IPS-18a (cell line): ENCODE measurements at regions not wholly inside any gene's neighbourhood (a gene's known extent, or its start where the extent isn't known, plus 50 kb on each side); places are given as distances from the start of the nearest gene placed in this dataset.

Experiments used
- H3K27ac ChIP-seq: one replicate; pipeline ENCODE4 v1.5.1; 2013; ENCODE audit warnings: low read length
- H3K27me3 ChIP-seq: one replicate; pipeline ENCODE4 v1.6.1; 2013; ENCODE audit warnings: mild to moderate bottlenecking, low read length; ENCODE audit not compliant: control insufficient read depth, insufficient read depth
- H3K36me3 ChIP-seq: one replicate; pipeline ENCODE4 v1.6.1; 2013; ENCODE audit warnings: low read depth, low read length; ENCODE audit not compliant: control insufficient read depth
- H3K4me1 ChIP-seq: one replicate; pipeline ENCODE4 v1.6.1; 2013; ENCODE audit warnings: low read depth, low read length; ENCODE audit not compliant: control insufficient read depth
- H3K4me3 ChIP-seq: one replicate; pipeline ENCODE4 v1.5.1; 2013; ENCODE audit warnings: low read length
- H3K9ac ChIP-seq: one replicate; pipeline ENCODE4 v1.6.1; 2013; ENCODE audit warnings: mild to moderate bottlenecking, low read length, moderate library complexity
- H3K9me3 ChIP-seq: one replicate; pipeline ENCODE4 v1.6.1; 2013; ENCODE audit warnings: low read depth, low read length; ENCODE audit not compliant: control insufficient read depth

DNA sequence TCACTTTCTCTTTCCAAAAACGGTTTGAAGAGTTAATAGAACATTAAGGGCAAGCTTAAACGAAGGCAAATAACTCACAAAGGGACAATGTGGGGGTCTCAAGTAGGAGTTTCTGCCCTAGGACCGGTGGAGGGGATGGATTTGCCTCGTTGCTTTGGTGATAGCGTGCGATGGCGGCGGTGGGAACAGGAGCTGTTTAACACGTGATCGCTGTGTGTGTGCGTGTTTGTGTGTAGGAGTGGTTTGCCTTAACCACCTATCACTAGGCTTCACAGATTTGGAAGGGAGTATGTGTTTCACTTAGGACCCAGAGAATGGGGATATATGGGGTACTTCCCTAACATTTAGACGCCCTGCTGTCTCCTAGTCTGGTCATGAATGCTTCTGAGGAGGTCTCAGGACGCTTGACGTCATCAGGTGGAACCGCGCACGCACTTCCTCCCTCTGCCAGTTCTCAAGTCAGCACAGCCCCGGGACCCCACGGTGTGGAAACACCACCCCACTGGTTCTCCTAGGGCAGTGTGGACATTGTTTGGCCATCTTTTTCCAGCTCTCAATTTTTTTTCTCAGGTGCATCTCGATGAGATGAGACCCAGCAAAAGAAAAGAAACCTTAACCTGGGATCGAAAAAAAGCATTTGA, 231.2 kb downstream of the ATP23 start:
- H3K9ac ChIP-seq, result no peak overlapping the region
- H3K27ac ChIP-seq, result no peak overlapping the region
- H3K36me3 ChIP-seq, result no peaks in the 10 kb centered on the region
- no peak overlapping the region for H3K4me3 ChIP-seq
- peaks cover 6% of the 10 kb centered on the region for H3K4me1 ChIP-seq
- no peaks in the 10 kb centered on the region for H3K27me3 ChIP-seq
- no peaks in the 10 kb centered on the region for H3K9me3 ChIP-seq

DNA sequence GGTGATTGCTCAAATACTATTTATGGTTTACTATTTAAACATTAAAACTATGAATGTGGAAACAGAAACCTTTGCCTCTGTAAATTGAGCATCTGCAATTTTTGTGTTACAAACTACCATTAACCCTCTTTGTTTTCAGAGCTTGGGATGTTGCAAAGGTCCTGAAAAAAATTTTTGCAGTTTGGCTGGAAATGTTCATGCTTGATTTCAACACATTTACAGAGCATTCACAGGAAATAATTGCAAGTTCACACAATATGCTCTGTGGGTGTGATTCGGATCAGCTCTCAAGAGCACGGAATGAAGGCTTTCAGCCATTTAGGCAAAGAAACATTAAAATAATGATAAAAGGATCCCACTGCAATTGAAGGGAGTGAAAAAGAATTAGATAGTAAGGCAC, 232.9 kb downstream of the ATP23 start:
- H3K36me3 ChIP-seq, result no peaks in the 10 kb centered on the region
- no peaks in the 10 kb centered on the region for H3K9me3 ChIP-seq
- no peak overlapping the region for H3K27ac ChIP-seq
- H3K9ac ChIP-seq, result no peak overlapping the region
- peaks cover 4% of the 10 kb centered on the region for H3K4me1 ChIP-seq
- no peak overlapping the region for H3K4me3 ChIP-seq
- H3K27me3 ChIP-seq, result no peaks in the 10 kb centered on the region

DNA sequence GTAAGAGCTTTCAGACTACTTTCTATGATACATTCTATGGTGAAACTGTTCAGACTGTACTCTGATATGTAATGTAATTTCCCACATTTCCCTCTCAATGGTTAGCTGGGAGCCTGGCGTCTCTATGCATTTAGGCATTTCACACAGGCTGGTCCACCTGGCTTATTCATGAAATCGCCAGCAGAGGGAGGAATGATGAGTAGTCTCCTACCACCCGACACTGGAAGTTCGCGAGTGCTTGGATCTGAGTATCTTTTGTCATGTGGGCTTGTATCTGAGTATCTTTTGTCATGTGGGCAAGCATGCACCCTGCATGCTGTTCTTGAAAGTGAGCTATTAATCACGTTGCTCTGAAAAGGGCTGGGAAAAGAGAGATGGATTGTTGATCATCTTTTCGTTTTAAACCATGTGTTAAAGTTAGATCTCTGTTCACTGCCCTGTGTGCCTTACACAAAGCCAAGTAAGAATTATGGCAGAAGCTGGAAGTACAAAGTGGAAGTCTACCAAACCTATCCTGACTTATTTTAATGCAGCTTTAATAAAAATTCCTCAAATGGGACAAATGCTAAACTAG, 235.0 kb downstream of the ATP23 start:
- Histone ChIP-seq H3K36me3 (no peaks in the 10 kb centered on the region), H3K4me3 (no peak overlapping the region), H3K9ac (no peak overlapping the region), H3K9me3 (no peaks in the 10 kb centered on the region), H3K27ac (no peak overlapping the region), H3K4me1 (no peaks in the 10 kb centered on the region), H3K27me3 (no peaks in the 10 kb centered on the region)

DNA sequence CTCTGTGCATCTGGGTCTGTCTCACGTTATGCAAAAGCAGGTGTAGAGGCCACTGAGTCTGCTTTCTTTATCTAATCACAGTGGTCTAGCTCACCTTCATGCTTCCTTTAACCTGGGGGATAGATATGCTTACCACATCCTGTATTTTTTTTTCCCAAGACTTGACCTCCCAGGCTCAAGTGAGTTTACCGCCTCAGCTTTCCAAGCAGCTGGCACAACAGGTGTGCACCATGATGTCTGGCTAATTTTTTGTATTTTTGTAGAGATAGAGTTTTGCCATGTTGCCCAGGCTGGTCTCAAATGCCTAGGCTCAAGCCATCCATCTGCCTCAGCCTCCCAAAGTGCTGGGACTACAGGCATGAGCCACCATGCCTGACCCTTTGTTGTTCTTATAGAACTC, 236.0 kb downstream of the ATP23 start:
- Histone ChIP-seq H3K4me1 (no peaks in the 10 kb centered on the region), H3K9ac (no peak overlapping the region), H3K27ac (no peak overlapping the region), H3K36me3 (no peaks in the 10 kb centered on the region), H3K4me3 (no peak overlapping the region), H3K27me3 (no peaks in the 10 kb centered on the region), H3K9me3 (no peaks in the 10 kb centered on the region)

DNA sequence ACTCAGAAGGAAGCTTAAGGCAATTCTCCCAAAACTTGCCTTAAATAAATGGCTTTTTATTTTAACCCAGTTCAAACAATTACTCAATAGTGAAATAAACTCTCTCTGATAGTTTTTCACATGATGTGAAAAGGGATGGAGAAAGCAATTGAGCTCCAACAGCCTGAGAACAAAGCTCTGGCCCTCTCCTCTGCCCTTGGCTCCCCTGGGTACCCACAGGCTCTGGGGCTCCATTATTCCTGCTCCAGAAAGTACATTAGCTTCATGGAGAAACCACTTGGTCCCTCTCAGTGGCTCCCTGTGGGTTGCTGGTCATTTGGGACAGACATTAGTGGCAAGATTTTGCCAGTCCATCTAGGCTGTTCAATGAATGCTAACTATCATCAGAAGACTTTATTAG, 242.8 kb downstream of the ATP23 start:
- Histone ChIP-seq H3K4me3 (no peak overlapping the region), H3K27me3 (no peaks in the 10 kb centered on the region), H3K27ac (no peak overlapping the region), H3K9ac (no peak overlapping the region), H3K4me1 (no peaks in the 10 kb centered on the region), H3K9me3 (no peaks in the 10 kb centered on the region), H3K36me3 (no peaks in the 10 kb centered on the region)

DNA sequence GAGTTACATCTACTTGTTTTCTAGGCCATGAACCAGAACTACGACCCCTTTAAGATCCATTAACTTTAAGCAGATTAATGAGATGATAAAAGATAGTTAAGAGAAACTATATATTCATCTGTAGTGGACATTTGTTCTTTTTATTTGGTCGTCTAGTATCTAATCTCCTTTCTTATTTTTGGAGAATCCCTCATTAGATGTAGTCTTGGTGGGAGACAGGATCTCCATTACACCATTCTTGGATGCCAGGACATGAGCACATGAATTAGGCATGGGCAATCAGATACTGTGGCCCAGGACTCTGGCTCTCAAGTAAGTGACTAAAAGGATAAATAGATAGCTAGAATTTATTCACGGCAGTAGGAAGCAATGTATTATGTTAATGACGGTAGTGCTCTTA, 245.0 kb downstream of the ATP23 start:
- no peak overlapping the region for H3K4me3 ChIP-seq
- no peaks in the 10 kb centered on the region for H3K36me3 ChIP-seq
- no peaks in the 10 kb centered on the region for H3K9me3 ChIP-seq
- no peaks in the 10 kb centered on the region for H3K27me3 ChIP-seq
- H3K4me1 ChIP-seq, result no peaks in the 10 kb centered on the region
- no peak overlapping the region for H3K9ac ChIP-seq
- no peak overlapping the region for H3K27ac ChIP-seq

DNA sequence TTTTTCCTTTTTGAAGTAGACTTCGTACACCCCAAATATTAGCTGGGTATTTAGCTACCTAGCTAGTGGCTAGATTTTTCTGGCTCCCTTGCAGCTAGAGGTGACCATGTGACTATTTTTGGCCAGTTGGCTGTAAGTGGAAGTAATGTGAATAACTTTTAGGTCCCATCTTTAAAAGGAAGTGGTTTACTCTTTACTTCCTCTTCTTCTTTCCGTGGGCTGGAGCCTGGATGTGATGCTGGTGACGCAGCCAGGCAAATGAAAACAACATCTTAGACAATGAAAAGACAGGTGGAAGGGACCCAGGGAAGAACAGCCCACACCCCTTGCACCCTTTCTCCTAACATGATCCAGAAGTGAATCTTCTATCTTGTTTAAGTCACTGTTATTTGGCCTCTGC, 245.5 kb downstream of the ATP23 start:
- H3K36me3 ChIP-seq, result no peaks in the 10 kb centered on the region

DNA sequence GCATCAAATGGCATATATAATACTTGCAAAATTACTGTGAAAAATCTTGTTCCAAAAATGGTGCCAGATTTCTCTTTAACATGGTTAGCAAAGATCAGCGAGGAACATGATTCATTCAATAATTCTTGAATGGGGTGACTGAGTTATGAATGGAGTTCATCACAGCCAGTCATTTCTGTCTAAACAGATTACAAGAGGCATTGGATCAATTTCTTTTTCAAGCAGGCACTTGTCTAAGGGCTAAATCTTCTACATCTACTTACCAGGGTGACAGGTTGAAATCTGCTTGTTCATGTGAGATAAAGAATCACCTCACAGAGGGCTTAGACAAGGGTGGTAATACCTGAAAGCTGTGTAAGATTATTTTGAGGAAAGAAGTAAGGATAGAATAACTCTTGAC, 247.7 kb downstream of the ATP23 start:
- Histone ChIP-seq H3K27ac (no peak overlapping the region), H3K9me3 (no peaks in the 10 kb centered on the region), H3K27me3 (no peaks in the 10 kb centered on the region), H3K4me1 (no peaks in the 10 kb centered on the region), H3K36me3 (no peaks in the 10 kb centered on the region), H3K4me3 (no peak overlapping the region), H3K9ac (no peak overlapping the region)

More for the DNA sequence above, 245.5 kb downstream of the ATP23 start:
- H3K4me1 ChIP-seq, result no peaks in the 10 kb centered on the region
- no peak overlapping the region for H3K27ac ChIP-seq
- H3K9ac ChIP-seq, result no peak overlapping the region
- H3K27me3 ChIP-seq, result no peaks in the 10 kb centered on the region
- no peak overlapping the region for H3K4me3 ChIP-seq
- no peaks in the 10 kb centered on the region for H3K9me3 ChIP-seq

DNA sequence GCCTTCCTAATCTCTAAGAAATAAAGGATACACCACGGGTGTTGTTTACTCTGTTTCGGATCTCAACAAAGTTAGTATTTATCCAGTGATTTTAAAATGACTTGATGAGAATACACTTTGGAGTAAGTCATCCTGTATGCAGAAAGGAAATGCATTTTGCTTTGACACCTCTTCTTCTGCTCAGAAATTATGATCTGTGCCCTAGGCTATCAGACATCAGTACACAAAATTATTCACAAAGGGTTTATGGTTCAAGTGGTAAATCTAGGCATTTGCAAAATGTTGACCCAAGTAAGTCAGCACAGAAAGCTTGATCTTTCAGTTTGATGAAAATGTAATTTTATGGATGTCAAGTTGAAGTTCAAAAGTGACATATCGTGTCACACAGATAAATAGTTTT, 248.5 kb downstream of the ATP23 start:
- Histone ChIP-seq H3K9ac (no peak overlapping the region), H3K36me3 (no peaks in the 10 kb centered on the region), H3K9me3 (no peaks in the 10 kb centered on the region), H3K27ac (no peak overlapping the region), H3K27me3 (no peaks in the 10 kb centered on the region), H3K4me3 (no peak overlapping the region), H3K4me1 (no peaks in the 10 kb centered on the region)

DNA sequence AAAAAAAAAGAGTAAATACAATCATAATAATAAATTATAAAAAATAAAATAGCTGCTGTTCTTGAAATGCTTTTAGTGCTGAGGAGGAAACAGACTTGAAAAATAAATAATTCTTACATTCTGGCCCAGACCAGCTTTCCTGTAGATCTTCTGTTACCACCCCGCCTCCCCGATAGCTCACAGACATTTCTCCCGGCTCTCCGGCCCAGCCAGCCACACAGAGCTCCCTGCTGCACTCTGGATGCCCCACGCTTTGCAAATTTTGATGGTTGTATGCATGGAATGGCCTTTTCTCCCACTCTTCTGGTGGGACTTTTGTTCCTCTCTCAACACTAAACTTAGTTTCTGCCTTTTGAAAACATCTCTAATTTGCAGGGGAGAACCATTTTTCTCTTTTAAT, 249.3 kb downstream of the ATP23 start:
- Histone ChIP-seq H3K4me1 (no peaks in the 10 kb centered on the region), H3K36me3 (no peaks in the 10 kb centered on the region), H3K27ac (no peak overlapping the region), H3K27me3 (no peaks in the 10 kb centered on the region), H3K9me3 (no peaks in the 10 kb centered on the region), H3K9ac (no peak overlapping the region), H3K4me3 (no peak overlapping the region)

DNA sequence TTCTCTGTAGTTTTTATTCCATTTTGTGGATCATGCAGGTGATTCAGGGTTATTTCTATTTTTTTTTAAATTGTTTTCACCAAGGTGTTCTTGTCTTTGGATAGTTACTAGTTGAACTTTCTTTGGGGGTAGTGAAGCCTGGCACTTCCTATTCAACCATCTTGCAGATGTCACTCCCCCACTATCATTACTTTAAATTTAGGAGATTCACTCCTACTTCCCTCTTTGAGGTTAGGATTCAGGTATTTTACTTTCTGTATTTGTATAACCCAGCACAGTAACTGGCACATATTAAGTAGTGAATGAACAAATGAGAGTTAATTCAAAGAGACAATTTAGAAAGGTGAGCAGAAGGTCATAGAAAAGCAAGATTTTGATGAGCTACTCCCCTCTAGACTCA, 255.6 kb downstream of the ATP23 start:
- Histone ChIP-seq H3K9ac (no peak overlapping the region), H3K9me3 (no peaks in the 10 kb centered on the region), H3K4me3 (no peak overlapping the region), H3K27ac (no peak overlapping the region), H3K4me1 (no peaks in the 10 kb centered on the region), H3K36me3 (no peaks in the 10 kb centered on the region), H3K27me3 (no peaks in the 10 kb centered on the region)

DNA sequence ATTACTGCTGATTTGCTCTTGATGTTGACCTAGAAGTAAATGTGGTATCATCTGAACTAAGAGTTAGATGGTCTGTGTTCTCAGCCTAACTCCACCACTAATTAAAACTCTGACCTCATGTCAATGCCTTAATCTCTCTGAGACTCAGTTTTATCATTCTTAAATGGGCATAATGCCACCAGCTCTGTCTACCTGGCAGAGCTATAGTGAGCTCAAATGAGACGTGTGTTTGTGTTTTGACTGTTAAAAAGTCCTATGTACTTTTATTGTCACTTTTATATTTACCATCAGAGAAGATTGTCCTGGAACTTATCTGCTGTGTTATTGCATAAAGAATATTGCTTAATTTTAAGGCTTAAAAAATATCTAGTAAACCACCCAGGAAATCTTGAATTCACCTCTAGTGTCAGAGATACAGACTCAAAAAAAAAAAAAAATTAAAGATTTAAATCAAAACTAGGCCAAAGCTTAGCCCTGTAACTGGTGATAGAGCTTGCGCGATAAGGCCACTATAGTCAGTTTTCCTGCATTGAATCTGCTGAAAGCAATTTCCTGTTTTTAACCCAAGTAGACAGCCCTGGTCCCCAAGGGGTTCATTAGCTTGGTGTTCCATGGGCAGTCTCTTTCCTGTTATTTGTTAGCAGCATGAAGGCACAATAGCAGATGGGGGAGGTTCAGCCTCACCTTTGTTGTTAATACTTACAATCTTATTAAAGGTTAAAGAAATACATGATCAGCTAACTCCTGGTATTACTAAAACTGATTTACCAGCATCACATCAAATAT, 261.8 kb downstream of the ATP23 start:
- Histone ChIP-seq H3K36me3 (no peaks in the 10 kb centered on the region), H3K9me3 (no peaks in the 10 kb centered on the region), H3K9ac (no peak overlapping the region), H3K27me3 (no peaks in the 10 kb centered on the region), H3K27ac (no peak overlapping the region), H3K4me1 (no peaks in the 10 kb centered on the region), H3K4me3 (no peak overlapping the region)
